Right lobe of liver (tissue), 4 donors: ENCODE measurements at regions not wholly inside any gene's neighbourhood (a gene's known extent, or its start where the extent isn't known, plus 50 kb on each side); places are given as distances from the start of the nearest gene placed in this dataset.

Experiments
- POLR2A ChIP-seq: fragments of 450-650 bp; IDR thresholded peaks from one replicate; pipeline ENCODE4 v1.6.1; 2017; ENCODE audit warnings: antibody characterized with exemption, mild to moderate bottlenecking
- TF ChIP-seq, protein P1 (sequence below), 4 donors: fragments of 200-600 bp in 3 of 4; fragments of 450-650 bp in 1 of 4; IDR thresholded peaks; one replicate each; pipeline versions ENCODE4 v1.5.1 to v1.8.0; 2016 to 2022; ENCODE audit warnings: antibody characterized with exemption in 4 of 4, mild to moderate bottlenecking in 2 of 4
- donor health status: DM: no; HTN: no; CAD: no.
- donor health status: DM: no; HTN: no; CAD: no.
- donor health status: DM: no; HTN: yes; CAD: no.

DNA sequence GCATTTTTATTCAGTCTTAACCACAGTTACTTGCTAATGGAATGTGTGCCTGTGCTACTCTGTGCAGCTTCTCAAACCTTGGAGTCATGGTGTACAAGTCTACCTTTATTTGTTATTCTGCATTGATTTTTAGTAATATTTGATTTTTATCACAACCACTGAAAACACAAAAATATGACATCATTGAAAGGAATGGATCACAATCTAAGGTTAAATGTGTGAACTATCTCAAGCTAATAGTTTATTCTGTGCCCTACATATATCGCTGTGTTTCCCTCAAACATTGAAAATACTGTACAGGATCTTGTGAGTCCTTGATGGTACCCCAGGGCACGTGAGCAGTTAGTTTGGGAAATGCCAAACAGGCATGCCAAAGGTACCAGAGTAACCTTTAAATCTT, 573.4 kb downstream of the FRK start:
- TF ChIP-seq, protein P1, sequence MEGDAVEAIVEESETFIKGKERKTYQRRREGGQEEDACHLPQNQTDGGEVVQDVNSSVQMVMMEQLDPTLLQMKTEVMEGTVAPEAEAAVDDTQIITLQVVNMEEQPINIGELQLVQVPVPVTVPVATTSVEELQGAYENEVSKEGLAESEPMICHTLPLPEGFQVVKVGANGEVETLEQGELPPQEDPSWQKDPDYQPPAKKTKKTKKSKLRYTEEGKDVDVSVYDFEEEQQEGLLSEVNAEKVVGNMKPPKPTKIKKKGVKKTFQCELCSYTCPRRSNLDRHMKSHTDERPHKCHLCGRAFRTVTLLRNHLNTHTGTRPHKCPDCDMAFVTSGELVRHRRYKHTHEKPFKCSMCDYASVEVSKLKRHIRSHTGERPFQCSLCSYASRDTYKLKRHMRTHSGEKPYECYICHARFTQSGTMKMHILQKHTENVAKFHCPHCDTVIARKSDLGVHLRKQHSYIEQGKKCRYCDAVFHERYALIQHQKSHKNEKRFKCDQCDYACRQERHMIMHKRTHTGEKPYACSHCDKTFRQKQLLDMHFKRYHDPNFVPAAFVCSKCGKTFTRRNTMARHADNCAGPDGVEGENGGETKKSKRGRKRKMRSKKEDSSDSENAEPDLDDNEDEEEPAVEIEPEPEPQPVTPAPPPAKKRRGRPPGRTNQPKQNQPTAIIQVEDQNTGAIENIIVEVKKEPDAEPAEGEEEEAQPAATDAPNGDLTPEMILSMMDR (IDR thresholded peaks at IDR 0.05) = no peak
- no peak for TF ChIP-seq POLR2A
